Hepatocyte (in vitro differentiated cells): ENCODE measurements at regions not wholly inside any gene's neighbourhood (a gene's known extent, or its start where the extent isn't known, plus 50 kb on each side); places are given as distances from the start of the nearest gene placed in this dataset.

ENCODE experiments used
- CTCF ChIP-seq: fragments of 200-600 bp; sonication (generic); IDR thresholded peaks from 2 replicates; pipeline ENCODE4 v1.5.1; 2016; ENCODE audit warnings: antibody characterized with exemption, mild to moderate bottlenecking; ENCODE audit not compliant: poor library complexity
- EZH2 ChIP-seq: fragments of 200-600 bp; sonication (generic); IDR thresholded peaks from 2 replicates; pipeline ENCODE4 v1.6.1; 2016; ENCODE audit warnings: antibody characterized with exemption, mild to moderate bottlenecking, borderline replicate concordance
- EZH2phosphoT487 ChIP-seq: fragments of 200-600 bp; sonication (generic); IDR thresholded peaks from one replicate; pipeline ENCODE4 v1.6.1; 2018; ENCODE audit warnings: antibody characterized with exemption, mild to moderate bottlenecking, low read depth, moderate library complexity; ENCODE audit not compliant: unreplicated experiment, severe bottlenecking

GRCh38 chr6:133761706-133762105 is 127.2 kb upstream of the TCF21 start:
- TF ChIP-seq EZH2, result no peak
- no peak for TF ChIP-seq CTCF
- TF ChIP-seq EZH2phosphoT487, result no peak
